ENCODE measurements at regions not wholly inside any gene's neighbourhood (a gene's known extent, or its start where the extent isn't known, plus 50 kb on each side); places are given as distances from the start of the nearest gene placed in this dataset.

DNA sequence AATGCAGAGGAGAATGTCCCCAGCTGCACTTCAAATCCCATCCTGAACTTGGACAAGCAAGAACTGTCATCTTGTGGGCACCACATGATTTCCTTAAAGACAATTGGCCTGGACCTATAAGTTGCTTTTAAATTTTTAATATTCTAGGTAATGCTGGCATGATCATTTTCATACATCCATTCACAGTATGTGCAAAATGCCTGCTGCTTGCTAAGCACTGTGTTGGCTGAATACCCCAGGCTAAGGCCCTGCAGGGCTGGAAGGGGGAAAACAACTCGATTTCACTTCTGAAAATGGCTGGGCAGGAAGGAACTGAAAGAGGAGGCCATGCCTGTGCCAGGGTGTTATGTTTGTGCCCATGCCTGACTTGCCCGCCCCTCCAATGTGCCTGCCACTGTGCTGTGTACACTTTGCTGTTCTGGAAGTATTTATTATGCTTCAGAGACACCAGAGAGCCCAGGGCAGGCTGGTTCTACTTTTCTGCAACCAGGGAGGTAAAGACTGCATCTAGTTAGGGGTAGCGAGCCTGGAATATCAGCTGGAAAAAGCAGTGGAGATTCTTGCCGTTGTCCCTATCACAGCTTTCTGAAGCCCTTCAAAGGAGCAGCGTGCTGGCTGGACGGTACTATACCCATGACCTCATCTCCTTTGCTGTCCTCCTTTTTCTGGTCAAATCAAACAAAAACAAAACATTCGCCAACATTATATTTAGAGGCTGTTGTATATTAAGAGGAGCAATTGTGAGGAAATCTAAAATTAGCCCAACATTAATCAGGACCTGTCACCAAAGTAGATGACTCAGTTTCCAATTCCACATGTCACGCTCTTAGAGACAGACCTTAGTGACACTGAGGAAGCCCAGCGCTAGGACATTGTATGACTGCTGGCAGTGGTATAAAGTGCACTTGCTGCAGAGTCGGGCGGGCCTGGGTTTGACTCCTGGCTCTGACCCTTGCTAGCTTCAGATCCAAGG, 158.1 kb downstream of the DDX1 start:
- Histone ChIP-seq H3K27ac (ENCODE audit: low read depth) (no peak overlapping the region), H3K79me2 (replicated peaks; ENCODE audit: insufficient read depth) (no peaks in the 10 kb centered on the region), H3K36me3 (ENCODE audit: insufficient read depth) (no peaks in the 10 kb centered on the region), H2AFZ (no peak overlapping the region), H3K4me2 (no peak overlapping the region), H3K4me3 (no peak overlapping the region), H3F3A (replicated peaks; ENCODE audit: low read depth) (no peaks in the 10 kb centered on the region), H3K9me2 (ENCODE audit: insufficient read depth) (no peaks in the 10 kb centered on the region), H4K20me1 (replicated peaks; ENCODE audit: insufficient read depth) (no peaks in the 10 kb centered on the region), H3K27me3 (ENCODE audit: insufficient read depth) (no peaks in the 10 kb centered on the region), H3K4me1 (ENCODE audit: insufficient read depth) (peaks cover 15% of the 10 kb centered on the region)
- peaks cover 17% of the 10 kb centered on the region for H3K4me1 Mint-ChIP-seq
- H3K36me3 Mint-ChIP-seq (ENCODE audit: low read depth): no peaks in the 10 kb centered on the region
- no peak for ATAC-seq
- H3K27ac Mint-ChIP-seq: no peak overlapping the region
- no peak for TF ChIP-seq STAT1 (IDR thresholded peaks at IDR 0.05; ENCODE audit: unreplicated experiment)
- no peak for TF ChIP-seq CREB1 (CRISPR knock-in tag; IDR thresholded peaks at IDR 0.05; ENCODE audit: low read depth)
- no peak for TF ChIP-seq ZNF114 (CRISPR knock-in tag; IDR thresholded peaks at IDR 0.05)
- TF ChIP-seq POLR2AphosphoS5 (IDR thresholded peaks at IDR 0.05; ENCODE audit: low read depth): no peak
- no peak for TF ChIP-seq ZNF331 (CRISPR knock-in tag; IDR thresholded peaks at IDR 0.05; ENCODE audit: low read depth)
- no peak for TF ChIP-seq JUNB (IDR thresholded peaks at IDR 0.05; ENCODE audit: unreplicated experiment)
- no peak for TF ChIP-seq CTCF (conservative IDR thresholded peaks at IDR 0.05; ENCODE audit: low read depth in 2 of 2)
- no peak for TF ChIP-seq NANOG (IDR thresholded peaks at IDR 0.05; ENCODE audit: borderline replicate concordance)
- TF ChIP-seq, protein P1, sequence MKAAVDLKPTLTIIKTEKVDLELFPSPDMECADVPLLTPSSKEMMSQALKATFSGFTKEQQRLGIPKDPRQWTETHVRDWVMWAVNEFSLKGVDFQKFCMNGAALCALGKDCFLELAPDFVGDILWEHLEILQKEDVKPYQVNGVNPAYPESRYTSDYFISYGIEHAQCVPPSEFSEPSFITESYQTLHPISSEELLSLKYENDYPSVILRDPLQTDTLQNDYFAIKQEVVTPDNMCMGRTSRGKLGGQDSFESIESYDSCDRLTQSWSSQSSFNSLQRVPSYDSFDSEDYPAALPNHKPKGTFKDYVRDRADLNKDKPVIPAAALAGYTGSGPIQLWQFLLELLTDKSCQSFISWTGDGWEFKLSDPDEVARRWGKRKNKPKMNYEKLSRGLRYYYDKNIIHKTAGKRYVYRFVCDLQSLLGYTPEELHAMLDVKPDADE (IDR thresholded peaks at IDR 0.05): no peak
- TF ChIP-seq ZNF462 (CRISPR knock-in tag; IDR thresholded peaks at IDR 0.05): no peak
- TF ChIP-seq EZH2 (IDR thresholded peaks at IDR 0.05; ENCODE audit: low read depth, unreplicated experiment): no peak
- TF ChIP-seq, protein P2, sequence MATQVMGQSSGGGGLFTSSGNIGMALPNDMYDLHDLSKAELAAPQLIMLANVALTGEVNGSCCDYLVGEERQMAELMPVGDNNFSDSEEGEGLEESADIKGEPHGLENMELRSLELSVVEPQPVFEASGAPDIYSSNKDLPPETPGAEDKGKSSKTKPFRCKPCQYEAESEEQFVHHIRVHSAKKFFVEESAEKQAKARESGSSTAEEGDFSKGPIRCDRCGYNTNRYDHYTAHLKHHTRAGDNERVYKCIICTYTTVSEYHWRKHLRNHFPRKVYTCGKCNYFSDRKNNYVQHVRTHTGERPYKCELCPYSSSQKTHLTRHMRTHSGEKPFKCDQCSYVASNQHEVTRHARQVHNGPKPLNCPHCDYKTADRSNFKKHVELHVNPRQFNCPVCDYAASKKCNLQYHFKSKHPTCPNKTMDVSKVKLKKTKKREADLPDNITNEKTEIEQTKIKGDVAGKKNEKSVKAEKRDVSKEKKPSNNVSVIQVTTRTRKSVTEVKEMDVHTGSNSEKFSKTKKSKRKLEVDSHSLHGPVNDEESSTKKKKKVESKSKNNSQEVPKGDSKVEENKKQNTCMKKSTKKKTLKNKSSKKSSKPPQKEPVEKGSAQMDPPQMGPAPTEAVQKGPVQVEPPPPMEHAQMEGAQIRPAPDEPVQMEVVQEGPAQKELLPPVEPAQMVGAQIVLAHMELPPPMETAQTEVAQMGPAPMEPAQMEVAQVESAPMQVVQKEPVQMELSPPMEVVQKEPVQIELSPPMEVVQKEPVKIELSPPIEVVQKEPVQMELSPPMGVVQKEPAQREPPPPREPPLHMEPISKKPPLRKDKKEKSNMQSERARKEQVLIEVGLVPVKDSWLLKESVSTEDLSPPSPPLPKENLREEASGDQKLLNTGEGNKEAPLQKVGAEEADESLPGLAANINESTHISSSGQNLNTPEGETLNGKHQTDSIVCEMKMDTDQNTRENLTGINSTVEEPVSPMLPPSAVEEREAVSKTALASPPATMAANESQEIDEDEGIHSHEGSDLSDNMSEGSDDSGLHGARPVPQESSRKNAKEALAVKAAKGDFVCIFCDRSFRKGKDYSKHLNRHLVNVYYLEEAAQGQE (IDR thresholded peaks at IDR 0.05; ENCODE audit: unreplicated experiment): no peak
- H3K27me3 Mint-ChIP-seq (ENCODE audit: insufficient read depth, low read depth, poor library complexity): peaks cover 7% of the 10 kb centered on the region
- H3K4me3 Mint-ChIP-seq: no peak overlapping the region
- DNase-seq (ENCODE audit: low spot score): no peak
- no peaks in the 10 kb centered on the region; the same call in 2 of the 3 replicates for H3K9me3 Mint-ChIP-seq

Measured in GM23338 (cell line).